Activated B cell treated with CpG ODN at 0.5 μM for 24 hours (primary cell): ENCODE measurements at regions not wholly inside any gene's neighbourhood (a gene's known extent, or its start where the extent isn't known, plus 50 kb on each side); places are given as distances from the start of the nearest gene placed in this dataset.

Source experiments
- ATAC-seq: fragments of 200-7000 bp; cut with Tn5 transposase; one replicate; pipeline ENCODE4 v1.10.0; 2021; ENCODE audit warnings: low read depth, mild to moderate bottlenecking, moderate library complexity
- CTCF ChIA-PET: fragments of 350-600 bp; sonication (Branson Sonifier 250); formaldehyde crosslinking; loops from one replicate; lab custom pipeline; 2021; ENCODE audit warnings: antibody characterized with exemption; lab: Charles Lee
- POLR2A ChIA-PET: fragments of 350-600 bp; sonication (Branson Sonifier 250); formaldehyde crosslinking; loops from one replicate; lab custom pipeline; 2021; ENCODE audit warnings: antibody characterized with exemption; lab: Charles Lee
- DNase-seq: peaks from one replicate; pipeline ENCODE4 v3.0.0; 2022
- H3K27ac Mint-ChIP-seq: one replicate; pipeline ENCODE4 v1.8.0; 2020; ENCODE audit warnings: mixed read lengths
- H3K27me3 Mint-ChIP-seq: one replicate; pipeline ENCODE4 v1.8.0; 2021; ENCODE audit warnings: mixed read lengths
- H3K36me3 Mint-ChIP-seq: one replicate; pipeline ENCODE4 v1.8.0; 2021; ENCODE audit warnings: low read depth, mixed read lengths
- H3K4me1 Mint-ChIP-seq: one replicate; pipeline ENCODE4 v1.8.0; 2021; ENCODE audit warnings: mixed read lengths
- H3K4me3 Mint-ChIP-seq: one replicate; pipeline ENCODE4 v1.8.0; 2020; ENCODE audit warnings: mild to moderate bottlenecking, mixed read lengths
- H3K9me3 Mint-ChIP-seq: one replicate; pipeline ENCODE4 v1.8.0; 2020; ENCODE audit warnings: mixed read lengths
- intact Hi-C: fragments of 100-400 bp; cut with micrococcal nuclease; formaldehyde crosslinking; loops from one replicate; pipeline ENCODE4 v1.15.1; 2024
- TF ChIP-seq, protein P1 (sequence below): fragments of 200-600 bp; IDR thresholded peaks from one replicate; pipeline ENCODE4 v1.8.0; 2022; ENCODE audit warnings: antibody characterized with exemption, mild to moderate bottlenecking

DNA sequence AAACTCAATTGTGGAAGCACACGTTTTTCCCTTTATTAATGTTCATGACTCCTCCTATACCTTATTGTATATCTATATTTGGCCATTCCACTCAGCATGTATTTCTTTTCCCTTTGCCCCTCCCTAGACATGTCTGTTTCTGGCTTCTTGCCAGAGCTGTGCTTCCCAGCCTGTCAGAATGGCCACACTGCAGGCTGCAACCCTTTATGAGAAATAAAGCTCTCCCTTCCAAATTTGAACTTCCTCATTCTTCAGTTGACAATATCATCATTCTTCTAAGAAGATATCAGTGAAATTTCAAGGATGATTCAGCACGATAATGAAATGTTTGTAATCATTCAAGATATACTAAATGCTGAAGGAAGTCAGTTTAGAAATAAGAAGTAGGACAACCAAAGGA, 107.6 kb upstream of the PRSS3 start:
- peaks cover 34% of the 10 kb centered on the region for H3K27me3 Mint-ChIP-seq
- H3K27ac Mint-ChIP-seq = no peak overlapping the region
- intact Hi-C loops = no loop called here
- no peak overlapping the region for H3K4me3 Mint-ChIP-seq
- no peaks in the 10 kb centered on the region for H3K9me3 Mint-ChIP-seq
- TF ChIP-seq, protein P1, sequence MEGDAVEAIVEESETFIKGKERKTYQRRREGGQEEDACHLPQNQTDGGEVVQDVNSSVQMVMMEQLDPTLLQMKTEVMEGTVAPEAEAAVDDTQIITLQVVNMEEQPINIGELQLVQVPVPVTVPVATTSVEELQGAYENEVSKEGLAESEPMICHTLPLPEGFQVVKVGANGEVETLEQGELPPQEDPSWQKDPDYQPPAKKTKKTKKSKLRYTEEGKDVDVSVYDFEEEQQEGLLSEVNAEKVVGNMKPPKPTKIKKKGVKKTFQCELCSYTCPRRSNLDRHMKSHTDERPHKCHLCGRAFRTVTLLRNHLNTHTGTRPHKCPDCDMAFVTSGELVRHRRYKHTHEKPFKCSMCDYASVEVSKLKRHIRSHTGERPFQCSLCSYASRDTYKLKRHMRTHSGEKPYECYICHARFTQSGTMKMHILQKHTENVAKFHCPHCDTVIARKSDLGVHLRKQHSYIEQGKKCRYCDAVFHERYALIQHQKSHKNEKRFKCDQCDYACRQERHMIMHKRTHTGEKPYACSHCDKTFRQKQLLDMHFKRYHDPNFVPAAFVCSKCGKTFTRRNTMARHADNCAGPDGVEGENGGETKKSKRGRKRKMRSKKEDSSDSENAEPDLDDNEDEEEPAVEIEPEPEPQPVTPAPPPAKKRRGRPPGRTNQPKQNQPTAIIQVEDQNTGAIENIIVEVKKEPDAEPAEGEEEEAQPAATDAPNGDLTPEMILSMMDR = no peak
- ChIA-PET CTCF (no interaction called here), POLR2A (no interaction called here)
- ATAC-seq = no peak
- no peaks in the 10 kb centered on the region for H3K36me3 Mint-ChIP-seq
- DNase-seq = no peak
- no peaks in the 10 kb centered on the region for H3K4me1 Mint-ChIP-seq

DNA sequence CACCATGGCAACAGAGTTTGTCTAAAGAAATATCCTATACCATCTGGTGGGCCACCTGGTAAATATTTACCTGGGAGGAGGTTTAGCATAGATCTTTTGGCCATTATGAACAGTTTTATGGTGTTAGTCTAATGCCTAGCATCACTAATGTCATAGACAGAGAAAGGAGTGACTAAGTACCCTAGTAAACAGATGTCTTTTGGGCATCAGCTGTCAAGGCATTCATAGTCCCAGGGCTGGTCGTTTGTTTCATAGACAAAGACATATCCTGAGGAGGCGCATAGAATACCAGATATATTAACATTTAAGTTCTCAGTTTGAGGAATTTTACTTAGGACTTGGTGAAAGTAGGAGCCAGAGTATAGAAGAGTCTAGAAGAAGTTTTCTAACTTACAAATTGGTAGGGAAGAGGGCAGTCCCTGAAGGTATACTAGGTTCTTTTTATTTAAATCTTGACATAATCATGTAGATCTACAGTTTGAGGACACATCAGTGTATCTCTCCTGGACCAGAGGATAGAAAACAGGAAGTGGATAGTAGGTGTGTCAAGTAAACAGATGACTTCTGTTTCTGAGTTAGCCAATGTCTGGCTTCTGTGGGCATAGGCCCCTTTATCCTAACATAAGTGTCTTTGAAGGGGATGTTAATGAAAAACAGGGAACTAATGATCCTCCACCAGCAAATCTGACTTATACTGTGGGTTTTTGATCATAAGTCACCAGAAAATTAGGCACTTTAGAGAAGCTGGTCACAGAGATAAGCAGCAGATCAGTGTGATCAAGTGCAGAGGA, 105.0 kb upstream of the PRSS3 start:
- no peaks in the 10 kb centered on the region for H3K36me3 Mint-ChIP-seq
- H3K27ac Mint-ChIP-seq = no peak overlapping the region
- TF ChIP-seq, protein P1 = no peak
- no peak for ATAC-seq
- intact Hi-C loops = no loop called here
- ChIA-PET POLR2A (no interaction called here), CTCF (no interaction called here)
- no peaks in the 10 kb centered on the region for H3K9me3 Mint-ChIP-seq
- H3K4me1 Mint-ChIP-seq = no peaks in the 10 kb centered on the region
- H3K4me3 Mint-ChIP-seq = no peak overlapping the region
- DNase-seq = no peak
- H3K27me3 Mint-ChIP-seq = peaks cover 30% of the 10 kb centered on the region

DNA sequence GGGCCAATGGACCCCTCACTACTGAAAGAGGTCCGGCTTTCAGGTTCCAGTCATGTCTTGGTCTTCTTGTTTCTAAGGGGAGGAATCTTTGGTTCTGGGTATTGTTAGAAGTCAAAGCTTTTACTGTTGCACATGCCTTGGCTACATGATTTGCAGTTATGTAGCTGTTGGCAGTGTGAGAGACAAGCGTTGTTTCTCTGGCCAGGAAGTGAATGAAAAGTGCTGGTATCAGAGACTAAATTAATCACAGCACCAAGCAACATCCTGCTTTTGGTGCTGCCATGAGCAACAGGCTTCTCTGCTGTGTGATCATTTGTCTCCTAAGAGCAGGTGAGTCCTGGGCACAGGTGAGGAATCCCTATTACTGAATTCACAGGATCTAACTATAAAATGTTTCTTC, 100.1 kb upstream of the PRSS3 start:
- H3K4me1 Mint-ChIP-seq = no peaks in the 10 kb centered on the region
- CTCF ChIA-PET = no interaction called here

DNA sequence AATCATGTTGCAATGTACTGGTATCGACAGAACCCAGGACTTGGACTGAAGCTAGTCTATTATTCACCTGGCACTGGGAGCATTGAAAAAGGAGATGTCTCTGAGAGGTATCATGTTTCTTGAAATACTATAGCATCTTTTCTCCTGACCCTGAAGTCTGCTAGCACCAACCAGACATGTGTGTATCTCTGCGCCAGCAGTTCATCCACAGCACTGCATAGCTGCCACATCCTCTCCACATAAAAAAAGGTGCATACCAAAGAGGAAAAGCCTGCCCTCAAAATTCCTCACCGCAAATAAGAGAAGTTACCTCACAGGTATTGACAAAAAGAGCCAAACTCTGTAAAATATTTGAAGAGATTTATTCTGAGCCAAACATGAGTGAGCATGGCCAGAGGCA, 99.5 kb upstream of the PRSS3 start:
- ATAC-seq (no peak), DNase-seq (no peak)
- Mint-ChIP-seq H3K27ac (no peak overlapping the region), H3K4me3 (no peak overlapping the region), H3K9me3 (no peaks in the 10 kb centered on the region), H3K27me3 (peaks cover 38% of the 10 kb centered on the region), H3K4me1 (no peaks in the 10 kb centered on the region), H3K36me3 (no peaks in the 10 kb centered on the region)
- TF ChIP-seq, protein P1 = no peak
- CTCF ChIA-PET = no interaction called here
- POLR2A ChIA-PET = no interaction called here
- intact Hi-C loops = no loop called here

More for the DNA sequence above, 100.1 kb upstream of the PRSS3 start:
- H3K36me3 Mint-ChIP-seq = no peaks in the 10 kb centered on the region
- no peak for DNase-seq
- H3K27me3 Mint-ChIP-seq = peaks cover 38% of the 10 kb centered on the region
- no peak overlapping the region for H3K27ac Mint-ChIP-seq
- no peak overlapping the region for H3K4me3 Mint-ChIP-seq
- POLR2A ChIA-PET = no interaction called here
- intact Hi-C loops = no loop called here
- TF ChIP-seq, protein P1 = no peak
- H3K9me3 Mint-ChIP-seq = no peaks in the 10 kb centered on the region
- no peak for ATAC-seq

DNA sequence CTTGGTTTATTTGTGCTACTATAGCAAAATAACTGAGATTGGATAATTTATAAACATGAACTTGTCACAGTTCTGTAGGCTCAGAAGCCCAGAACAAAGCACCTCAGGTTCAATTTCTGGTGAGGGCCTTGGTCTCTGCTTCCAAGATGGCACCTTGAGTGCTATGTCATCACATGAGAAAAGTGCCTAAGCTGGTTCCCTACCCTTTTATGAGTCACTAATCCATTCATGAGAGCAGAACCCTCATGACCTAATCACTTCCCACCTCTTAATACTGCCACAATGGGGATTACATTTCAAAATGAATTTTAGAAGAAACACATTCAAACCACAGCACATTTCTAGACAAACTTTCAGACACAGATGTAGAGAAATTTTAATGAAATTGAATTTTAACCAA, 98.2 kb upstream of the PRSS3 start:
- intact Hi-C loops = no loop called here
- Mint-ChIP-seq H3K36me3 (no peaks in the 10 kb centered on the region), H3K4me1 (no peaks in the 10 kb centered on the region), H3K9me3 (no peaks in the 10 kb centered on the region), H3K4me3 (no peak overlapping the region), H3K27ac (no peak overlapping the region), H3K27me3 (peaks cover 38% of the 10 kb centered on the region)
- ChIA-PET POLR2A (no interaction called here), CTCF (no interaction called here)
- TF ChIP-seq, protein P1 = no peak
- ATAC-seq = no peak
- no peak for DNase-seq
